ENCODE measurements at regions not wholly inside any gene's neighbourhood (a gene's known extent, or its start where the extent isn't known, plus 50 kb on each side); places are given as distances from the start of the nearest gene placed in this dataset.
A peak's percentile ranks its signal among the peaks of the same experiment; 100 is the strongest.
"Not testable (repeated sequence)": the region's sequence is repeated elsewhere in the genome, so short reads cannot be mapped to it uniquely, and the experiment has no call there.

DNA sequence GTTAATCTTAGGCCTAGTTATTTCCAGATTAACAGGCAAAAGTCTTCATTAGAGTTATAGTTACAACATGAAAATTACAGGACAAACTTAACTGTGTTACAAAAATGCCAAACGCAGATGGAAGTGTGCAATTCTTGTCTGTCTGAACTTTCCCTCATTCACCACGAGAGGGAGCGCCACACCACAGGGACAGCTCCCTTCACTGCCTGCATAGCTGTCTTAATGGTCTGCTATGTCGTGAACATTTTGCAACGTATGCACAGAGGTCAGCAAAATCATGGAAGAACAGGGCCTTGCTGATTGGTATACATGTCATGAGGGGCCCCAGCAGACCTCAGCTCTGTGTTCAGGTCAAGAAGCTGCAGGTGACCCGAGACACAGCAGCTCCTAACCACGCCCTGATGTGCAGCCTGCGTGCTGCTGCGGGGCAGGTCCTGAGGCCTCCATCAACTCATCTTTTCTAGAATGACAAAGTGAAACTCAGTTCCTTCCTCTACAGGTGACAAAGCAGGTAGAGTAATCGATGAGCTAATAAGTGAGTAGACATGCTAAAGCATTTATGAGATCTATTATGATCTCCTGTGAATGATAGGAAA, 78.8 kb upstream of the ATP8B1 start:
- peak; percentile 74 for DNase-seq (ENCODE audit: low spot score)

DNA sequence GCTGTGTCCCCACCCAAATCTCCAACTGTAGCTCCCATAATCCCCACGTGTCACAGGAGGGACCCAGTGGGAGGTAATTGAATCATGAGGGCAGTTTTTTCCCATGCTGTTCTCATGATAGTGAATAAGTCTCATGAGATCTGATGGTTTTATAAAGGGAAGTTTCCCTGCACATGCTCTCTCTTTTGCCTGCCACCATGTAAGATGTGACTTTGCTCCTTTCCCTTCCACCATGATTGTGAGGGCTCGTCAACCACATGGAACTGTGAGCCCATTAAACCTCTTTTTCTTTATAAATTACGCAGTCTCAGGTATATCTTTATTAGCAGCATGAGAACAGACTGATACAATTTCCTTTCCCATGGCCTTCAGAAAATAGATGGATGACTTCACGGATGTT, 76.8 kb upstream of the ATP8B1 start:
- DNase-seq (ENCODE audit: low spot score): not testable (repeated sequence)

DNA sequence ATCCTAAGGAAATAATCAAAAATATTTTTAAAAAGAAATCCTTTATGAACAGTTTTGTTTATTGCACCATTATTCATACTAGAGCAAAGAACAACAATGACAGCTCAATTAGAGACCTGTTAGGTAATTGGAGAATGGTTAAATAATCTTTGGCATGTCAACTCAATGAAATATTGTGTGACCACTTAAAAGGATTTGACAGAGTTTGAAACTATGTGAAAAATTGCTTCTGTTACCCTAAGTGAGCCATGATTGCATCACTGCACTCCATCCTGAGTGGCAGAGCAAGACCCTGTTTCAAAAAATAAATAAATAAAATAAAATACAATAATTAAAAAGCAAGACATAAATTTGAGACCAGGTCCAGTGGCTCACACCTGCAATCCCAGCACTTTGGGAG, 66.1 kb upstream of the ATP8B1 start:
- DNase-seq (ENCODE audit: low spot score): no peak

DNA sequence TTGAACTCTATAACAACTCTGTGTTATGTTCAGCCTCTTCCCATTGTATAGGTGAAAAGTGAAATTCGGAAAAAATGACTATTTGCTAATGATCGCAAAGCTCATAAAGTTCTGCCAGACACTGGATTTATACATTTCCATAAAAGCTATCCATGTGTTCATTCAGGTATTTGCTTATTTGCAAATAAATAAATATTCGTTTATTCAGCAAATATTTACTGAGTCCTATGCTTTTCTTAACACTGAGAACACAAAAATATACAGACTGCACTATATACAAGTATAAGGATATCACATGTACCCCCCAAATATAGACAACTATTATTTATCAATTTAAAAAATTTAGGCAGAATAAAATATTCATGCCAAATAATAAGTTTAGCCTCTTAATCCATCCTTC, 63.2 kb upstream of the ATP8B1 start:
- no peak for DNase-seq (ENCODE audit: low spot score)

DNA sequence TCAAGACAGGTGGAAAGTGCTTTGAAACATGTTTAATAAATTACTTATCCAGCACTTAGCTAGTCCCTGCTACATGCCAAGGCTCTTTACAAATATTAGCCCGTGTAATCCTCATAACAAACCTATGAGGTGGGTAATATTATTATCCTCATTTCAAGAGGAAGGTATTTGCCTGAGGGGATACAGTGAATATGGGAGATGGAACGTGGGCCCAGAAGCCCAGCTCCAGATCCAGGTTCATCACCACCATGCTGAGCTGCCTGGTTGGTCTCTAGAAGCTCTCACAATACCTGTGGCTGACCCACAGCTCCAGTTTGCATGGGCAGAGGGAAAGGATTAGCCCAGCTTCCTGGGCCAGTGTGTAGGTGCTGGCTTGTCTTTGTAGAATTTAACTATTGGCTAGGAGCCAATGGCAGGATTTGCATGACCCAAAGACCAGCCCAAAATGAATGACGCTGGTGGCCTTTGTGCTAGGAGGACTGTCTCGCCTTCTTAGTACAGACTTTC, 61.6 kb upstream of the ATP8B1 start:
- DNase-seq (ENCODE audit: low spot score): peak; percentile 51

DNA sequence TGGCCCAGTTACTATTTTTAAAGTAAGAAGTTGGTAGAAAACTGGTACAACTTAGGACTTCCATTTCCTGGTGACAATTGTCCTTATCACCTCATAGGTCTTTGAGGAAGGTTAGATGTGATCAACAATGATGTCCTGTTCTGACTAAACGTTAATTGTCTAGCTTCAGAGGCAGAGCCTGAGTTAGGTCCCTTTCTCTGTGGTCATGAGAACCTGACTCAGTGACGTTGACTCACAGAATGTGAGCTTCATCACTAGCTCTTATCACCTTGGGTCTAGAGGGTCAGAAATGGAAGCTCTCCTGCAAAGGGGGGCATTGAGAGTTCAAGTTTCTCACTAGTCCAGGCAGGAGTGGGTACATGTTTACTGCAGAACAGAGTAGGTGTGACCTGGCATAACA, 60.6 kb upstream of the ATP8B1 start:
- DNase-seq (ENCODE audit: low spot score): peak; percentile 62

DNA sequence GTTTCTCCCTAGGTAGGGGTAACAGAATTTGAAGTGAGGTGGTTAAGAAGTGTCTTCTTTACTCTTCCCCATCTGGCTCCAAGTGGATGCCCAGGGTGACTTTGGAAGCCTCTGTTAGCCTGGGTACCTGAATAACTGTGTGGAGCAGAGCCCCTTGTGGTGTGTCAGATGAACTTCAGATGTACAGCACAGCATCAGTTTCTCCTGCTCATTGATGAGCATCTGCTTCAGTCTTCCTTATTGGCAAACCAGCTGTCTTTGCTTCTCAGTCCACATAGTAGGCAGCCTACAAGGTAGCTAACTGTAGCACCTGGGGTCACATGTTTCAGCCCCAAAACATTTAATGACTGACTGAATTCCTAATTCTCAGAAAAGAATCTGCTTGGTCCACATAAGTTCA, 56.2 kb upstream of the ATP8B1 start:
- peak; percentile 32 for DNase-seq (ENCODE audit: low spot score)

DNA sequence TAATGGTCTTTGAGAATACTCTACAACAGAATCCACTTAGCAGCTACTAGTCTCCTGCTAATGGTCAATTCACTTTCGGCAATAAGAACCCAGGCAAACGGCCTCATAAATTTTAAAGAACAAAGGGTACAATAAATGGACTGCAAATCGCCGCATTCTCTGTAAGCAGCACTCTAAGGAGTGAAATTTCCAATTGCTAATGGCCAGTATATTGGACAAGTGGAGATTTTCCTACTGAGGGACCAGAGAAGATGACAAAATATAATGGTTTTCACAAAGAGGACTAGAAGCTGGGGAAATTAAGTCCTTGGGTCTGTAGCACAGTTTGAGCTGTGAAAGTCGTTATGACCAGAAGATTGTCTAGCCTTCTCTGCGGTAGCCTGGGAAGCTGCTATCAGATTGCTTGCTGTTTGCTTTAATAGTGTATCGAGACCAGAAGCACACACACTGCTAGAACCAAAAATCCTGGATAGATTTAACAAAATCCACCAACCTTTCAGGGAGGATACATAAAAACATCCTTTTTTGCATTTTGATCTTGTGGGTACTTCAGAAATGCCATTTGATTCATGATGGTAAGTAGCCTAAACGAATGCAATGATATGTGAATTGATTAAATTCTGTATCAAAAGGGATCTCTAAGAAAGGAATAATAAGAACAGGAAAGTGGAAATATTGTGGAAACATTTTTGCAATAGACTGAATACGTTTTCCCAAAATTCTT, 53.6 kb upstream of the ATP8B1 start:
- DNase-seq (ENCODE audit: low spot score): no peak

DNA sequence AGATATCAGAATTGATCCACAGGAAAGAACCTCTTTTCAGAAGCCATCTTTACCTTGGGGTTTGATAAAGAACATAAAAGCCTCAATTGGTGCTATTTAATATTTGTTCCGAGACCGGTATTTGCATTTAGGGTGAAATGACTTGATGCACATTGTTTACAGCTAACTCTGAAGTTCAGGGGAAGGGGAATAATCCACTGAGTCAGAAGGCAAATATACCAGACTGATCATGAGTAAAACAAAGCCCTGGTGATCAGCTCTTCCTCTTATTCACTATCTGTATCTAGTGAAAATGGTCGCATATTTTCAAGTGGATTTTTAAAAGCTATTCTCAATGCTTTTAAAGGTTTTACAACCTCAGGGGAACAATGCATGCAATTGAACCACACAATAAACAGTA, 53.0 kb upstream of the ATP8B1 start:
- no peak for DNase-seq (ENCODE audit: low spot score)

DNA sequence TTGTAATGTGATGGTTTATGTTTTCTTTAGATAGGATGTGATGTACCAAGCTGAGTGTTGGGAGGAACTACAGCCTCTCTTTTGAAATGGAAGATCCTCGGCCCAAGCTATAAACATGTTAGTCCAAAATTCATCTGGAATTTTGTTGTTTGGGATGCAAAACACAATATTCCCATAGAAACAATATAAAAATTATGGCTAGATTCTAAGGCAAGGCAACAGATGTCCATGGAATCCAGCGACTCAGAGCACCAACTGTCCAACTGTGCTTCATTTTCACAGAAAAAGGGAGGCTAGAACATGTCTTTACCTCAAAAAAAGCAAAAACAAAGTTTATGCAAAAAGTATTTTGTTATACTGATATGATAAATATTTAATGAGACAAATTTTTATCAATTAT, 52.4 kb upstream of the ATP8B1 start:
- no peak for DNase-seq (ENCODE audit: low spot score)

DNA sequence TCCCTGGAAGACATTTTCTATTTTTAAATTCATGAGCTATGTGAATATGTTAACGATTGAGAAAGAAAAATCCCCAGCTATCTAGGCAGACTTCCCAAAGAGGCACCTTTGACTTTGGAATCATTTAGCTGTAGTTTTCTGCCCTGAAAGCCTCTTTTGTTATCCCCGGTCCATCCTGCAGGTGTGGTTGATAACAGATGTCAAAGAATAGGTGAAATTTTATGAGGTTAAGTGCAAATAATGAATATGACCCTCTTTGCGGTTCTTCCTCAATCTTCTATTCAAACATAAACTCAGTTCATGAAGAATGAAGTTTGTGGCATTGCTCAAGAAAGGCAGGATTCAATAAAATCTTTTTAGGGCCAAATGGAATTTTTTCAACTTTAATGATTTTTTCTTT, 51.6 kb upstream of the ATP8B1 start:
- no peak for DNase-seq (ENCODE audit: low spot score)

DNA sequence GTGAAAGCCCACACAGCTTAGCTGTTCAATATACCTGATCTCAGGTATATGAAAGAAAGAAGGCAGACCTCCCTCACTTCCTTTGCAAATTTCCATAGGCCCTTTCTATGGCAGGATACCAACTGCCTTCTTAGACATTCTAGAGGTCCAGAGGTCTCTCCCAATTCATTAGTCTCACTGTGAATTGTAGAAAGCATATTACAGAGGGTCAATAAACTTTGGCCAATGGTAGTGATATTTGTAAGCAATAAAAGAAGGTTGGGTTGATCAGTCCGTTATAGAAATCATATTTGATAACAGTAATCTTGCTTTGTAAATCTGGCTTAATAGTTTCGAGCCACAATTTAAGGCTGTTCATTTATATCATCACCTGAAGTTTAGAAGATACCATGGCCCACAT, 50.7 kb upstream of the ATP8B1 start:
- no peak for DNase-seq (ENCODE audit: low spot score)

DNA sequence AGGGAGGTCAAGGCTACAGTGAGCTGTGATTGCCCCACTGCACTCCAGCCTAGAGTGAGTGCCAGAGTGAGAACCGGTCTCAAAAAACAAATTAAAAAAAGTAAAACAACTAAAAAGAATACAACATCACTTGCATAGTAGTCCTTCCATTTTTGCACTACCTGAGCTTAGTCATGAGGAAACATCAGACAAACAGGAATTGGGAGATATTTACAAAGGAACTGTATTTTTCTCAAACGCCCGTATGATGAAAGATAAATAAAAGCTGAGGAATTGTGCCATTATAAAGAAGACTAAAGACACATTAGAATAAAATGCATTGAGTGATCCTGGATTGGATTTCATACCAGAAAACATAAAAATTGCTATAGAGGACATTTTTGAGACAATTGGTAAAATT, 50.0 kb upstream of the ATP8B1 start:
- DNase-seq (ENCODE audit: low spot score): no peak

Data from kidney tubule cell (primary cell).